ENCODE measurements at regions not wholly inside any gene's neighbourhood (a gene's known extent, or its start where the extent isn't known, plus 50 kb on each side); places are given as distances from the start of the nearest gene placed in this dataset.
"Not testable (repeated sequence)": the region's sequence is repeated elsewhere in the genome, so short reads cannot be mapped to it uniquely, and the experiment has no call there.

DNA sequence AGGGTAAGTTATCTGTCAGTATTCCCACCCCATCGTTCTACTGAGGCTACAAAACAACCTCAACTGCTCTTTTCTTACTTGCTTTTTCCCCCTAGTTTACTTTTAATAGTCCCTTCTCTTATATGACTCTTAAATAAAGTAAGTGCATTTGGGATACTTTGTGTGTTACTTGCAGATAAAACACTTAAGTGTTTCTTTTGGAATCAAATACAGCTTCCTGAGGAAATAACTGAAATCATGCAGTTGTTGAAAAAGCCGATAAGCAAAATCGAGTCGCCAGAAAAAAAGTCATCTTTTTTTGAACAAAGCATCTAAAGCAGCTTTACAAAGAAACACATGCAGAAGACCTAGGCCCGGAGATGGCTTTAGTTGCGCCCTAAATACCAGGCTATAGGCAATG is 53.5 kb upstream of the EPB41L4A start:
- DNase-seq, result no peak

DNA sequence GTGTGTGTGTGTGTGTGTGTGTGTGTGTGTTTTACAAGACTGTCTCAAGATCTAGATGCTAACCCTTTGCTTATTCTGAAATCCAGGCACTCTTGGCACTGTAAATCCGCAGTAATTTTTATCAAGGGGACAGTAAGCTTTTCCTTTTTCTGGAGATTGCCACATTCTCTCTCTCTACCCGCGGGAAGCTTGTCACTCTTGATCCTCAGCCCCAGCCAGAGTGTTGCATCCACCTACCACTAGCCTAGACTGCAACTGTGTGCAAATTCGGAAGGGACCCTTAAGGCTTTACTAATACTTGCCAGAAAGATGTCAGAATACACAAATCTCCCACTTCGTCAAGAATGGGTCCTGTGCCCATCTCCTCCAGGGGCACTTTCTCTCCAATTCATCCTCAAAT is 54.9 kb upstream of the EPB41L4A start:
- no peak for DNase-seq

DNA sequence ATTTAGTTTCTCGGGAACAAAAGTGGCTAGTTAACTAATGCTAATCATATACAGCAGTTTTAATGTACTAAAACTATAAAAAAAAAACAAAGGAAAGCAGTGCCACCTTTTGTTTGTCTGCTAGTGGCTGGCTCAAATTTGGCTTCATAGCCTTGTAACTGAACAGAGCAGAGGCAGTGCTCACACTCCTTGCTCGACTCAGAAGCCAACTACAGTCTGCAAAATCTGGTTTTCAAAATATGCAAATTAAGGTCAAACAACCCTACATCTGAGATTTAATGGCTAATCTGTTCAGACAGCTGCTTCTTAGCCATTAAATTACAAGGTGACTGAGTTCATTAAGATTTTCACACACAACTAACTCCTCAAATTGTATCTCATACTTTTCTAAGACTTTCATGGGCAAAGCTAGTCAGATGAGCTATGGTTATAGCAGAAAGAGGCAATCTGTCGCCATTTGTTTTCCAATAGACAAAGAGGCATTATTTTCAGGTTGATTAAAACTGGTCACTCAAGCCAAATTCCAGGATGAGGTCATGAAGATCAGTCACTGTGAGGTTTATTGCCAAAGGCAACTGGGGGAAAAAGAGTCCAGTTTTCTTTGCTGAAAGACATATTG is 56.8 kb upstream of the EPB41L4A start:
- DNase-seq, result no peak

DNA sequence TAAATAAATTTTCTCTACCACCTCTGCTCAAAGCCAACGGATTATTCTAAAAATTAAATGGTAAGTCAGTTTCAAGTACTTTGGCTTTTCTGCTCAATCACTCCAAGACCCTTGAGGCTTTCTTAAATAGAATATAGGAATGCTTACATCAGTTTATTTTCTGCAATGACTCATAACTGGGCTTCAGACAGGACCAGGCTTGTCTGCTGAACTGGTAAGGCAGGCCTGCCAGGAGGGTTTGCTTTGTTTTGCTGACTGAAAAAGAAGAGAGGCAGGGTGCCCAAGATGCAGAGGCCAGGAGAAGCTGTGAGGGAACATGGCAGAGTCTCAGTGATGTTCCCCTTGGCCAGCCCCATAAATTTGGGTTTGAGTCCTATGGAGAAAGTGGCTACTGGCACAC is 60.3 kb upstream of the EPB41L4A start:
- DNase-seq, result no peak

DNA sequence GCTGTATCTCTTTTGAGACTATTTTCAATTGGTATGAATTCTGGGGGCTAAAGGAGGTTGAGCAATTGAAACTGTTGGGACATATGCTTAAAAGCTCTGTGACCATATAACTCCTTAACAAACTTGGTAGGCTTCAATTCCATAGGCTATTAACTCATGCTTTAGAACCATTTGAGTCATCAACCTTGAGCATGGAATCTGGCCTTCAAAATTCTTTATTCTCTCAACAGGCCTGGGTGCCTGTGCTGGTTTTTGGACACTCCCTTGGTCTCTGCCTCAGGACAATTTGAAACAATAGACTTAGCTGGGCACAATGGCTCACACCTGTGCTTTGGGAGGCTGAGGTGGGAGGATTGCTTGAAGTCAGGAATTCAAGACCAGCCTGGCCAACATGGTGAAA is 61.4 kb upstream of the EPB41L4A start:
- DNase-seq, result no peak

DNA sequence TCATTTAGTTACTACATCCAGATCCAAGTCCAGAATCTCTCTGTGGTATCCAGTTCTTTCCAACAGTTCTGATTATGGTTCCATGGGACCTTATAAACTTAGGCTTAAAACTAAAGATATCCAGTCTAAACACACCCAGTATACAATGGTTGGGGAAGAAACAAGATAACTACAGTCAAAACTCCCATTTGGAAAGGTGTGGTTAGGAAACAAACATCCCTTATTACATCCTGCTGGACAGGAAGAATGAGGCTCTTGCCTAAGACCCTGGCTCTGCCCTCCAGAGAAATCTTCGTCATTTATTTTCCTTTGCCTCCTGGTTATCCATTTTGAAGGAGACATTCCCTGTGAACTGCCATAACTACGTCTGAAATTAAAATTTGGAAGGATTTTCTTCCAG is 64.6 kb upstream of the EPB41L4A start:
- DNase-seq, result no peak

DNA sequence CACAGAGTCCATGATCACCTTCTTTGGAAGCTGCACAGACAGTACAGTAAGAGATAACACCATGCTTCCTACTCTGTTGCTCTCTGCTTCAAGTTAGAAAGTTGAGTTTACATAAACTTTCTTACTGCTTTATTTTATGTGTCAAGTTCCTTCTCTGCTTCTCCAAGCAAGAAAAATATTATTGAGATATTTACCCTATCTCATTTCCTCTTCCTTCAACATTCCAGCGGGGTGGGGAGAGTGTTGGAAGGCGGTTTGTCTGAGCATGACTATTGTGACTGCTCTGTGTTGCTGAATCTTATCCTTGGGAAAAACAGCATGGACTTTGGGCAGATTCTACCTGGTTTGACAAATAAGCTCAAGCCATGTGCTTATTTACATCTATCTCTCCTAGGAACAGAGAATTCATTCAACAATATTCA is 66.9 kb upstream of the EPB41L4A start:
- no peak for DNase-seq

DNA sequence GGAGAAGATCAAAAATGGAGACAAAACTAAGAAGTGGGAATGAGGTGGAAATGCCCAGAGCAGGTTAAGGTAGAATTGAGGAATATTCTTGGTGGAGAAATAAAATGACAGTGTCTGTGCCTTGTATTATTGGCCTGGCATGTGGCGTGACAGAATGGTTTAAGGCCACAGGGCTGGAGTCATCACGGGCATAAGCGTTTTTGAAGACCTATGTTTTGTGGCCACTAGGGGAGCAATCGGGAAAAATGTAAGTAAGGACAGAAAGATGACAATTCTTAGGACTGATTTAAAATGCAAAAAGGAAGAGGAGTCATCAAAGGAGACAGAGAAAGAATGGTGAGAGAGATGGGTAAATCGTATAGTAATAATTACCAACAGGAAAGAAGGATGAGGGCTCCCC is 72.2 kb upstream of the EPB41L4A start:
- no peak for DNase-seq

DNA sequence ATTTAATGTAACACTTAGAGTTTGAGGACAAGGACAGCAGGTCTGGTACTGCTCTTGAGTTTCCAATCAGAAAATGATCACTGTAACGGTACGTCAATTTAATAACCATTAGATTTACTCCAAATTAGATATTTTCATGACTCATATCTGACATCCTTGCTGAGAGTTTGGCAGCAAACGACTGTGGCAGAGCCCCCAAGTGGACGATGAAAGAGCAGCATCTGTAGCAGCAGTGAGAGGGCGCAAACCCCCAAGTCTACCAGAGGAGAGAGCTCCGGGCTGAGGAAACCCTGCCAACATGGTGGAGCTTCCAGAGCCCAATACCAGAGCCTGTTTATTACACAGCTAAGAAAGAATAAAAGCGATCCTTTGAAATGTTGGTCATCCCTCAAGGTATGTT is 73.2 kb upstream of the EPB41L4A start:
- DNase-seq, result peak; percentile 0

DNA sequence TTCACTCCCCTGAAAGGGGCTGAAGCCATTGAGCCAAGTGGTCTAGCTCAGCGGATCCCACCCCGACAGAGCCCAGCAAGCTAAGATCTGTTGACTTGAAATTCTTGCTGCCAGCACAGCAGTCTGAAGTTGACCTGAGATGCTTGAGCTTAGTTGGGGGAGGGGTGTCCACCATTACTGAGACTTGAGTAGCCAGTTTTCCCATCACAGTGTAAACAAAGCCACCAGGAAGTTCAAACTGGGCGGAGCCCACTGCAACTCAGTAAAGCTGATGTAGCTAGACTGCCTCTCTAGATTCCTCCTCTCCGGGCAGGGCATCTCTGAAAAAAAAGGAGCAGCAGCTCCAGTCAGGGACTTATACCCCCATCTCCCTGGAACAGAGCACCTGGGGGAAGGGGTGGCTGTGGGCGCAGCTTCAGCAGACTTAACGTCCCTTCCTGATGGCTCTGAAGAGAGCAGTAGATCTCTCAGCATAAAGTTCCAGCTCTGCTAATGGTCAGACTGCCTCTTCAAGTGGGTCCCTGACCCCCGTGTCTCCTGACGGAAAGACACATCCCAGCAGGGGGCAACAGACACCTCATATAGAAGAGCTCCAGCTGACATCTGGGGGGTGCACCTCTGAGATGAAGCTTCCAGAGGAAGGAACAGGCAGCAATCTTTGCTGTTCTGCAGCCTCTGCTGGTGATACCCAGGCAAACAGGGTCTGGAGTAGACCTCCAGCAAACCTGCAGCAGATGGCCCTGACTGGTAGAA is 84.8 kb upstream of the EPB41L4A start:
- DNase-seq, result not testable (repeated sequence)

DNA sequence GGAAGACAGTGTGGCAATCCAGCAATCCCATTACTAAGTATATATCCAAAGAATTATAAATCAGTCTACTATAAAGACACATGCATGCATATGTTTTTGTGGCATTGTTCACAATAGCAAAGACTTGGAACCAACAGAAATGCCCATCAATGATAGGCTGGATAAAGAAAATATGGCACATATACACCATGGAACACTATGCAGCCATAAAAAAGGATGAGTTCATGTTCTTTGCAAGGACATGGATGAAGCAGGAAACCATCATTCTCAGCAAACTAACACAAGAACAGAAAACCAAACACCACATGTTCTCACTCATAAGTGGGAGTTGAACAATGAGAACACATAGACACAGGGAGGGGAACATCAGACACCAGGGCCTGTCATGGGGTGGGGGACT is 90.0 kb upstream of the EPB41L4A start:
- not testable (repeated sequence) for DNase-seq

DNA sequence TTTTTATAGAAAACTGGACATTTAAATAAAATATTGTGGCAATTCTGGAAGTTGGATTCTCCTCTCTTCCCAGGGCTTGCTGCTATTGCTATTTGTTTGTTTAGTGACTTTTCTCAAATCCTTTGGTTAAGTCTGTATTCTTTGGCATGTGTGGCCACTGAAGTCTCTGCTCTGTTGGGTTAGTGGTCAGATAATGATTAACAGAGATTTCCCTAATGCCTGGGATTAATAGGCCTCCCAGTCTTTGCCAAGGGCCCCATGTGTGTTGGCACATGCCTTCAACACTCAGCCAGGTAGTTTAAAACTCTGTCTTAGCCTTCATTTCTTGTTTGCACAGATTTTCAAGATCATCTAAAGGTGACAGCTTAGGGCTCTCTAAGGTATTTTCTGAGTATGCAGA is 92.8 kb upstream of the EPB41L4A start:
- no peak for DNase-seq

DNA sequence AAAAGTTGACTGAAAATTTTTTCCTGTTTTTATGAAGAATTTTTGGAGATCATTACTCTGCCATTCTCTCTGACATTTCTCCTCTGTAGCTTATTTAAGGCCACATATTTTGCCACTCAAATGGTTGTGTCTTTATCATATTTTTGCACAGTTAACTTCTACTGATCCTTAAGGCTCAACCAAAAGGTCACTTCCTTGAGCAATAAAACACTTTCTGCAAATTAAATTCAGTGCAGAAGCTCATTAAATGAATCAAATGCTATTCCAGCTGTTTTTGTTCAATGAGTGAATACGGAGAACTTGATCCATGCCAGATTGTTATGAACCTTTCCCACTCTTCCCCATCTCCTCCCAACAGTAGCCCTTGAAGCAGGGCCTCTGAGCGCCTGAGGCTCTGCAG is 93.8 kb upstream of the EPB41L4A start:
- DNase-seq, result no peak

DNA sequence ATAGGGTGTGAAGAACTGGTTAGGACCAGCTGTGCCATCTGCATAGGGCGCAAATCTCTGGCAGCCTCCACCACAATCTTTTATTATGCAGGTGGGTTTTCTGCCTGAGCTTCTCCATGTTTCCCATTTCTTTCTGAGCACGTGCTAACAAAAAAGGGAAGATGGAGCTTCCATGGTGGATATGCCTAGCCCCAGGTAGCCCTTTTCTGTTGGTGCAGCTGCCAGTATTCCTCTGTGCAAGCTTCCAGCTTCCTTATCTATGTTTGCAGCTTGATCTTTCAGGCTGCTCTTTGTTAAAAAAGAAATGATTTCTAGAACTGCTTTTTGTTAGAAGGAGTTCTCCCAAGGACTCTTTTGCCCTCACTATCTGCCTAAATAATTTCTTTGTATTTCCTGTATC is 95.0 kb upstream of the EPB41L4A start:
- DNase-seq, result no peak

DNA sequence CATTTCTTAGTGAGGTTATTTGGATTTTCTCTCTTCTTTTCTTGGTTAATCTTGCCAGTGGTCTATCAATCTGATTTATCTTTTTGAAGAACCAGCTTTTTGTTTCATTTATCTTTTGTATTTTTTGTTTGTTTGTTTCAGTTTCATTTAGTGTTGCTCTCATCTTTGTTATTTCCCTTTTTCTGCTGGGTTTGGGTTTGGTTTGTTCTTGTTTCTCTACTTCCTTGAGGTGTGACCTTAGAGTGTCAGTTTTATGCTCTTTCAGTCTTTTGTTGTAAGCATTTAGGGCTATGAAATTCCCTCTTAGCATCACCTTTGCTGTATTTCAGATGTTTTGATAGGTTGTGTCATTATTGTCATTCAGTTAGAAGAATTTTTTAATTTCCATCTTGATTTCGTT is 101.4 kb upstream of the EPB41L4A start:
- not testable (repeated sequence) for DNase-seq

DNA sequence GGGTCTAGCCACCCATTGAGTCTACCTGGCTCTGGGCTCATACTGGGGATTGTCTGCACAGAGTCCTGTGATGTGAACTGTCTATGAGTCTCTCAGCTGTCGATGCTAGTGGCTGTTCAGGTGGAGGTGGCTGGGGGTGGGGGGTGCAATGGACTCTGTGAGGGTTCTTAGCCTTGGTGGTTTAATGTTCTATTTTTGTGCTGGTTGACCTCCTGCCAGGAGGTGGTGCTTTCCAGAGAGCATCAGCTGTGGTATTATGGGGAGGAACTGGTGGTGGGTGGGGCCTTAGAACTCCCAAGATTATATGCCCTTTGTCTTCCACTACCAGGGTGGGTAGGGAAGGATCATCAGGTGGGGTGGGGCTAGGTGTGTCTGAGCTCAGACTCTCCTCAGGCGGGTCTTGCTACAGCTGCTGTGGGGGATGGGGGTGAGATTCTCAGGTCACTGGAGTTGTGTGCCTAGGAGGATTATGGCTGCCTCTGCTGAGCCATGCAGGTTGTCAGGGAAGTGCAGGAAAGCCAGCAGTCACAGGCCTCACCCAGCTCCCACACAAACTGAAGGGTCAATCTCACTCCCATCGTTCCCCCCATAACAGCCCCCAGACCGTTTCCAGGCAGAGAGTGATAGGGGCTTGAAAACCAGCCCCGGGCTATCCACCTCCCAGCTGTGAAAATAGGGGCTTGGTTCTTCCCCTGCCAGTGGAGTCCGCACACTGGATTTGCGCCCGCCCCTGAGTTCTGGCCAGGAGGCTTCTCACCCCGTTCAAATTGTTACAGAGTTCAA is 104.0 kb upstream of the EPB41L4A start:
- DNase-seq, result not testable (repeated sequence)

DNA sequence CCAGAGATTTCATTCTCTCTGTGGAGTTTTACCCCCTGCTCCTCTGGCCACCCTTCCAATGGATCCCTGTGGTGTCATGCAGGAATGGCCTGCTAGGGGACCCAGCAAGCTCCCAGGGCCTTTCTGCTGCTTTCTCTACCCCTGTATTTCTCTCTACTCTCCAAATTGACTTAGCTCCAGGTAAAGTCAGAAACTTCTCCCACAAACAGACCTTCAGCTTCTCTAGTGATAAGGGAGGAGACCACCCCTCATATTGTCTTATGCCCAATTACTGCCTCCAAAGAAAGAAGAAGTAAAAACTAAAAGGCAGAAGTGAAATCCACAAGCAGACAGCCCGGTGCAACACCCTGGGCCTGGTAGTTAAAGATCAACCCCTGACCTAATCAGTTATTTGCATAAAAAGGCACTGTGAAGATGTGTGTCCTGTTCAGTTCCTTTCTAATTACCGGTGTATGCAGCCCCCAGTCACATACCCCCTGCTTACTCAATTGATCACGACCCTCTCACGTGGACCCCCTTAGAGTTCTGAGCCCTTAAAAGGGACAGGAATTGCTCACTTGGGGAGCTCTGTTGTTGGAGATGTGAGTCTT is 104.7 kb upstream of the EPB41L4A start:
- not testable (repeated sequence) for DNase-seq

DNA sequence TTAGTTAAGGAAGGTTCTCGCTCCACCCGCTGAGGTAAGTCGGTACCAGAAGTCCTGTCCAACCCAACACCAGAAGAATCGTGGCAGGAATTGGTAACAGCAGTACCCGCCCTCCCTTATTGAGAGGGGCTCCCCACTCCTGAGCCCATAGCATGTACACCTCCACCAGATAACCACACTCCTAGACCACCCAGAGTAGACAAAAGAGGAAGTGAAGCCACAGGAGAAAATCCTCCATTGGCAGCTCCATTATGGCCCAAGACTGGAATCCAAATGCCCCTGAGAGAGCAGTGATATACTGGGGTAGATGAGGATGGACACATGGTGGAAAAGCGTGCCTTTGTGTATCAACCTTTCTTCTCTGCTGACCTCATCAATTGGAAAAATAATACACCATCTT is 106.1 kb upstream of the EPB41L4A start:
- DNase-seq, result no peak

DNA sequence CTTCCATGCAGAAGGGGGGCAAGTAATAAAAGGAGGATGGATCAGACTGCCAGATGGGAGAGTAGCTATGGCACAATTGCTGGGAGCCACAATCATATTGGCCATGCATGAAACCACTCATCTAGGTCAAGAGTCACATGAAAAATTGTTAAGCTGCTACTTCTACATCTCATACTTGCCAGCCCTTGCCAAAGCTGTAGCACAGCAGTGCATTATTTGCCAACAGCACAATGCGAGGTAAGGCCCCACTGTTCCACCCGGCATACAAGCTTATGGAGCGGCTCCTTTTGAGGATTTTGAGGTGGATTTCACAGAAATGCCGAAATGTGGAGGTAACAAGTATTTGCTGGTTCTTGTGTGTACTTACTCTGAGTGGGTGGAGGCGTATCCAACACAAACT is 109.9 kb upstream of the EPB41L4A start:
- no peak for DNase-seq

DNA sequence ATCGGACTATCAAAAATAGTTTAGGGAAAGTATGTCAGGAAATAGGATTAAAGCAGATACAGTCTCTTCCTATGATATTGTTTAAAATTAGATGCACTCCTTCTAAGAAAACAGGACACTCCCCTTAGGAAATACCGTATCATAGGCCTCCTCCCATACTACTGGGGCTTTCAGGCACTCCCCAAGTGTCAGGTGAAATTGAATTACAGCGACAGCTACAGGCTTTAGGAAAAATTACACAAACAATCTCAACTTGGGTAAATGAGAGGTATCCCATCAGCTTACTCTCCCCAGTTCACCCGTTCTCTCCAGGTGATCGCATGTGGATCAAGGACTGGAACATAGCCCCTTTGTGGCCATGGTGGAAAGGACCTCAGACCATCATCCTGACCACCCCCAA is 110.4 kb upstream of the EPB41L4A start:
- DNase-seq, result peak; percentile 11

DNA sequence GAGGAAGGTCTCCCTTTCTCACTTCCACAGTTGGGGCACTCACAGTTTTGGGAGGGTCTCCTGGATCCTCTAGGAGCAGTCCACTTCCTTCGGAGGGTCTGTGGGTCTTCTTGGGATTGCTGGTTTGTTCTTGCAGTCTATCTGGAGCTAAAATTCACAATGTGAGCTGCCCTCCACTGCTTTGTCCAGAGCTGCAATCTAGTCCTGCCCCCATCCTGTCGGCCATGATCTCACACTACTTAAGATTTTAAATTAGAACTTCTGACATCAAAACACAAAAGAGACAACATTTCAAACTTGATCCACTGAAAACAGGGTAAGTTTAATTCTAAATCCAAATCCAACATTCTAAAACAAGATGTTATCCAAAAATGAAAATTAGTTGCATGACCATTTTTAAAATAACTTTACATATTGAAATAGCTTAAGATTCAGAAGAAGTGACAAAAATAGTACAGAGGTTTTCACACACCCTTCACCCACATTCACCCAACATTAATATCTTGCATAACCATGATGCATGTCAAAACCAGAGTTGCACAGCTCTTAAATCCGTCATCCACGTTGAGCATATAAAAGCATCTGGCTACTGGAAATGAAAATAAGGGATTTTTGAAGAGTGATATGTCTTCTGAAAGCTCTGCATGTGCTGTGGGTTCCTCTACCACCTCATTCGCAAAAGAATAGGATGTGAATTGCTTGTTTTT is 113.7 kb upstream of the EPB41L4A start:
- no peak for DNase-seq

DNA sequence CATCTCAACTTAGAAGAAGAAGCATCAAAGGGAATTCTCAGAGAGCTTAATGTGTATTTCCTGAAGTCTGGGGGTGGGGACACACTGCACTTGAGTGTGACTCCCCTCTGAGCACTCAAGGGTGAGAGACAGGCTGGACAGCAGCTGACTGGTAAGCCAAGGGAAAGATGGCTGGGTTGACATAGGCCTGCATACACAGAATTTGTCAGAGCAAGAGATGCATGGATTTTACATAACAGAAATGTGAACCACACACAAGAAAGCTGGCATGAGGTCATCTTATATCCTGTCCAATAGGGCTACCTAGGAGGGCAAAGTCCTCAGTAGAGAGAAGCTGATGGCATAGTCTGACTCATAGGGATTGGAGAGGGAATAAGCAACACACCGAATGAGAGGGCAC is 114.3 kb upstream of the EPB41L4A start:
- DNase-seq, result no peak

DNA sequence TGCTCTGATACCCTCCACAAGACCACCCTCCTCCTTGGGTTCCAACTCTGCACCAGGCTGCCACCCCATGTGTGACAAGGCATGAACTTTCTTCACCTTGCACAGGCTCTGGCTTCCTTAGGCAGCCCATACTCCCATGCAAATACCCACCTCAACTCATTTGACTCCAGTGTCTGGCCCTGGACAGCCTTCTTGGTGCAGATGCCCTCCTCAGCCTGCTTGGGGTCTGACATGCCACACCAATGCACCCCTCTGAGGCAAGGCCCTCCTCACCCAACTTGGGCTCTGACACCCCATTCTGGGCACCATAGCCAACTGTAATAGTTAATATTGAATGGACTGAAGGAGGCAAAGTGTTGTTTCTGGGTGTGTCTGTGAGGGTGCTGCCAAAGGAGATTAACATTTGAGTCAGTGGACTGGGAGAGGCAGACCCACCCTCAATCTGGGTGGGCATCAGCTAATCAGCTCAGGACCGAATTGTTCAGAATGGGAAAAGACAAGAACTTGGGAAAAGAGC is 115.0 kb upstream of the EPB41L4A start:
- DNase-seq, result no peak

Measured in CD4-positive, alpha-beta T cell treated with Interleukin-21 for 1 hour (primary cell).